ENCODE measurements at regions not wholly inside any gene's neighbourhood (a gene's known extent, or its start where the extent isn't known, plus 50 kb on each side); places are given as distances from the start of the nearest gene placed in this dataset.

DNA sequence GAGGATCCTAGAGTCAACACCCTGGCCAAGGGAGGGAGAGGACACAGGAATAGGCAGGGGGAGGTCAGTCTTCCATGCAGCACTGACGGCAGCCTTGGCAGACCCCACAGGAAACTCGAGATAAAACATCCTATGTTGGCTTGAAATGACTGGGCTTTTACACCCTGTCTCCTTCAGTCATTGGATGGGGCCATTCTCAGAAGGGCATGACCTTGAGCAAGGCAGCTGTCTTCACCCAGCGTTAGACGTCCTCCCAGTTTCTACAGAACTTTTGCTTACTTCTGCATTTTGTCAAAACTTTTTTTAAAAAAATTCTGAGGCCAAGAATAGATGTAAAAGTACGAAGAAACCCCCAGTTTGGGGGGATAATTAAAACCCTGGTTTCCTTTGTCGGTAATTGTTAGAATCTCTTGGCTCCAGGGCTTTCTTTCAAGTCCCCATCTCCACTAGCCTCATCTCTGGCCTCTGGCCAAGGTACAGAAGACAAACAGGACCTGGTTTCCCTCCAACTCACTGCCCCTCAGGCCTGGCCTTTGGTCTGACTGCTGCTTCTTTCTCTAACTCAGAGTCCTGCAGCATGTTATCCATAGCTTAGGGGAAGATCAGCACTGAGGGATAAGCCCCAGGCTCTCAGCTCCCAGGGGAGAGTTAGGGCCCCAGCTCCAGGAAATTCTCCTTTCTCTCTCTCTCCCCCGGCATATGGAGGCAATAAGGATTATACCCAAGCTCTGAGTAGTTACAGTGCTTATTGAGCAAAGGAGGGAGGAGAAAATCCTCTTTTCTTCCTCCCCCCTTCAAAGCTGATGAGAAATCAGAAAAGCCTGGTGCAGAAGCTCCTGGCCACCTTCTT, 51.6 kb upstream of the KCND3 start:
- DNase-seq (ENCODE audit: low read depth in 2 of 2): no peak

DNA sequence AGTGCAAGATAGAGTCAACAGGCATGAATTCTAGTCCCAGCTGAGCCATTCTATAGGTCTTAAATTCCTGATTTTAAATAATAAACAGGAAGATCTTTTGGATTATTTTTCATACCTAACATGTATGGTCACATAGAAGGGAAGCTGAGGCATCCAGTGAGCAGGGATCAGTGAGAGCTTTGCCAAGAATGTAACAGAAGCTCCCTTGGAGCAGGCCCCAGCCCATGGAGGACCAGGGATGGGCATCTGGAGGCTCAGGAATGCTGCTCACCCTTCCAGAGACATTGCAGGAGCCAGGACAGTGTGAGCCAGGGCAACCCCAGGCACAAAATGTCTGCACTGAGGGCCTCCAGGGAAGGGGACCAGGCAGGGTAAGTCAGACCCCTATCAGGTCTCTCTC, 54.4 kb upstream of the KCND3 start:
- DNase-seq (ENCODE audit: low read depth in 2 of 2): no peak

DNA sequence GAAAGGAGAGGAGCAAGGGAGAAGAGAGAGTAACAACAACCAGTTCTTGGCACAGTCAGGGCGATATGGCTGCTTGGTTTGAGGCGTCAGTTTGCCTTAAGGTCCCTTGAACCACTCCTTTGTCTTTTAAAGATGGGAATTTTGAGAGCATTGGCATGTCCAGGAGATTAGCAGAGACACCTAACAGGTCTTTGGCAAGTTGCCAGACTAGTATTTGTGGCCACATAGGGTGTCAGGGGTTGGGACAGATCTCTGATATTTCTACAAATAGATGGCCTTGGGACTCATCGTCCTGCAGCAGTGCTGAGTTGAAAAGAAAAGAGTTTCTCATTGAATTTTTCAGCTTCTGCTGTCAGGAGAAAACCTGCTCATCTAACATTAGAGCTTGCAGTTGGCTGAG, 55.3 kb upstream of the KCND3 start:
- no peak for DNase-seq (ENCODE audit: low read depth in 2 of 2)

DNA sequence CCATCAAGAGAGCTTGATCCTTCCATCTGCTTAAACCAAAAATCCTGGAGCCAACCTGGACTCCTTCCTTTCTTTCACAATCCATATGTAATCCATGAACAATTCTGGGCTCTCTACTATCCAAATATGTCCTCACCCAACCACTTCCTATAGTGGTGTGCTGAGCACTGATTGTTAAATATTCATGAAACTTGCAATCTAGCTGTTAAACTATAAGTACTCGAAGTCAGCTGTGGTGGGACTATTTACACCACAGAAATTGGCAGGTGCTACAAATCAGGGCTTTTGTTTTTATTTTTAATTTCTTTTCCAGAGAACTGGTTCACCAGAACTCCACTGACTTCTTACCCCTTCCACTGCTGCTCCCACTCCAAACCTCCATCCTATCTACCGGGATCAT, 57.2 kb upstream of the KCND3 start:
- no peak for DNase-seq (ENCODE audit: low read depth in 2 of 2)

DNA sequence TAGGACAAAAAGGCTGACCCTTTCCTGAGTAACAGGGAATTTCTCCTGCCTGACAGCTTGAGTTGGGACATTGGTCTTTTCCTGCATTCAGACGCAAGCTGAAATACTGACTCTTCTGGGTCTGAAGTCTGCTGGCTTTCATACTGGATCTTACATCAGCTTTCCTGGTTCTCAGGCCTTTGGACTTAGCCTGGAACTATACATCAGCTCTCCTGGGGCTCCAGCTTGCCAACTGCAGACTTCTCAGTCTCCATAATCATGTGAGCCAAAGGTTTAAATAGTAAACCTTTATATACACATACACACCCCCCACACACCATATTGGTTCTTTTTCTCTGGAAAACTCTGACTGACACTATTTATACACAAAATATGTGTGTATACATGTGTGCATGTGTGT, 59.0 kb upstream of the KCND3 start:
- no peak for DNase-seq (ENCODE audit: low read depth in 2 of 2)

DNA sequence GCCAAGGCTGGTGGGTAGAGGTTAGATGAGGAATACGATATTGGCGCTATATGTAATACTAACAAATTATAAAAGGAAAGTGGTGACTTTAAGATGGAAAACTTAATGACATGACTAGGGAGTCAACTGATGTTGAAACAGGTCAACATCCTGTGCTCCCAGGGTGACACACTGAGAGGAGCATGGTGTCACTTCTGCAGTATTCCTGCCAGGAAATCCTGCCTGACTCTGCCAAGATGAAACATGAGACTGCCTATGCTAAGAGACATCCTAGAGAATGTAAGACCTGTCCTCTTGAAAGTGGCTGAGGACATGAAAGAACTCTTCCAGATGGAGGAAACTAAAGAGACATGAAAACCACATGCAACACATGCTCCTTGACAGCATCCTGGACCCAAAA, 65.0 kb upstream of the KCND3 start:
- no peak for DNase-seq (ENCODE audit: low read depth in 2 of 2)

DNA sequence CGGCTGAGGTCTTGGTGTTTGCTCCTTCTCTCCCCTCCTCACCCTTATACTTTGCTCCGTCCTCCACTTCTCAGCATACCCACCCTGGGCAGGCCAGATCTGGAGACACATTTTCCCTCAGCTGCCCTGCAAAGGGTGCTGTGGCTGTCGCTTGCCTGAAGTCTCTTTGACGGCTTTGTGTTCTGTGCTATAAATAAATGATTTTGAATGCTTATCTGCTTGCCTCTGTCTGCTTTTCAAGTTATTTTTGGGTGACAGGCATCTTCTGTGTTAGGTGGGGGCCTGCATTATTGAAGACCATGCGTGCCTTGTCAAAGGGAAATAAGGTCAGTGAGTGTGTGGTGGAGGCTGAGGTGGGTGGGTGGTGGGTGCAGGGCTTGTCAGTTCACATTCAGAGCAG, 66.9 kb upstream of the KCND3 start:
- no peak for DNase-seq (ENCODE audit: low read depth in 2 of 2)

DNA sequence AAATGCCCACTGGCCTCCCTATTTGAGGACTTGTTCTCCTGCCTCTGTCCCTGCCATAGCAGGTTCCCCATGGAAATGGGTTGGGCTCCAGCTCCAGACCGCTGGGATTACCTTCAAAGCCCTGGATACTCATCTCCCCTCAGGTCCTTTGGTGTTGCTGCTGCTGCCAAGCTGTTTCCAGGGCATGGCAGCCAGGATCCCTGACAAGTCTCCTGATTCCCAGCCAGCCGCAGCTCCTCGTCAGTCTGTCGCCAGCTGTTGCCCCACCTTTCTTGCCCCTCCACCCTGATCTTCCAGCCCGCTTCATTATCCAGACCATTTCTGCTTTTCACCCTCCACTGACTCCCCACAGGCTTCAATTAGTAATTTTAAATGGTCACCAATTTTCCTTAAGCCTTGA, 68.3 kb upstream of the KCND3 start:
- no peak for DNase-seq (ENCODE audit: low read depth in 2 of 2)

DNA sequence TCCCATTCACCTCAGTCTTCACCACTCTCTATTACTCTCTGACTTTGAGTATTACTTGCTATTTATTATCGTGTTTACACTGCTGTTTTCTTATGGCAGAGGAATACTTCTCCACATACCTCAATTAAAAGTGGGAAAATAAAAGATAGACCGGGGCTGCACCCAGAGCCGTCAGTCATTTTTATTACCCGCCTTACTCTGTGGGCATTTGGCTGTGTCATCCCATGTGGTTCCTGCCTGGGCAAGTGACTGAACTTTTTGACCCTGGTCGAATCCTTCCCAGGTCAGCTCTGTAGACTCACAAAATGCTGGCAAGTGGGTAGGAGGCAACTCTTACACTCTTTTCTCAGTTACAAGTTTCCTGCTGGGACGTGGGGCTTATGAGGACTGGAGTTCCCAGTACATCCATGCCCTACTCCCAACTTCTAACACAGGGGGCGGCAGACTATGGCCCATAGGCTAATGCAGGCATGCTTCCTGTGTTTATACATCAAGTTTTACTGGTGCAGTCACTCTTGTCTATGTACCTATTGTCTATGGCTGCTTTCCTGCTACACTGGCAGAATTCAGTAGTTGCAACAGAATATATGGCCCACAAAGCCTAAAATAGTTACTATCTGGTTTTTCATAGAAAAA, 69.5 kb upstream of the KCND3 start:
- no peak for DNase-seq (ENCODE audit: low read depth in 2 of 2)

DNA sequence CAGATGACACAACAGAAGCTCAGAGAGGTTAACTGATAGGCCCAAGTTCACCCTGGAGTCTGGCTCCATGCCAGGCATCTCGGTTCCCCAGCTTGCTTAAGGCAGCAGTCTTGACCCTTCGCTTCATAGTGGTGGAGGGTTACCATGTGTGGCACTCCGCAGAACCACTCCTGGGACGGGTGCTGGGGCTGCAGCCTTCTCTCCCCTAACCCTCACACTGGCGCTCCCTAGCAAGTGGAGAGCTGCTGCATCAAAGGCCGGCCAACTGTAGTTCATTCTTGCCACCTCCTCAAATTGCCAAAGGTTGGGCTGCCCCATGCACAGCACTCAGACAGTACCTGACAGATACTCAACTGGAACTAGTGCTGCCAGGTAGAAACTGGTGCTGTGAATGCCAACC, 70.2 kb upstream of the KCND3 start:
- no peak for DNase-seq (ENCODE audit: low read depth in 2 of 2)

DNA sequence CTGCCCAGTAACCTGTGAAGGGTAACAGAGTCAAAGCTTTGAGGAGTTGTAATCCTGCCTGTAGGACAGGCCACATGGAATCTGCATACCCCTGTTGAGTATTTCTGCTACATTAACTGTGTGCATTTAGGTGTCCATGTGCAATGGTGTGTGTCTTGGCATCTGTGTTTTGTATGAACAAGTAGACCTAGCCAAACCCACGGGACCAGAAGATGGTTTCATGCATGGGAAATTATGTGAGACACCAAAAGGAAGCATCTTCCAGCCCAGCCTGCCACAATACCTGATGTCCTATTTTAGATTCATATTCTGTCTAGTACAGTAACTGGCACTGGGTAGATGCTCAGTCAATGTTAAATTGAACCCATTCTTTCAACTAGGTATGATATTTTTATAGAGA, 70.8 kb upstream of the KCND3 start:
- no peak for DNase-seq (ENCODE audit: low read depth in 2 of 2)

DNA sequence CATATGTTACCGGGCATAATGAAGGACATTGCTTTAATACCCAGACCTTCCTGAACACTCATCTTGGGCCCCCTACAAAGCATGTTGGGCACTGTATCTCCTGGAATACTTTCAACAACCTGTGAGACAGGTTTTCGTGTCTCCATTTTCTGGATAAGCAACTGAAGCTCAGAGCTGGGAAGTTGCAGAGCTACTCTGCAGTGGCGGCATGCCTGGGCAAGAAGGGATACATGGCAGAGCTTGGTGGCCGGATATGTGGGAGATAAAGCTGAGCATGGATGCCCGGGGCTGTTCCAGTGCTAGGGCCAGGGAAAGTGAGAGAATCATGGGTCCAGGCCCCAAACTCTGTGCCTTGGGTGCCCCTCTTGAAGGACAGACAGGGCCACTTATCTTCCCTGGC, 71.6 kb upstream of the KCND3 start:
- DNase-seq (ENCODE audit: low read depth in 2 of 2): no peak

DNA sequence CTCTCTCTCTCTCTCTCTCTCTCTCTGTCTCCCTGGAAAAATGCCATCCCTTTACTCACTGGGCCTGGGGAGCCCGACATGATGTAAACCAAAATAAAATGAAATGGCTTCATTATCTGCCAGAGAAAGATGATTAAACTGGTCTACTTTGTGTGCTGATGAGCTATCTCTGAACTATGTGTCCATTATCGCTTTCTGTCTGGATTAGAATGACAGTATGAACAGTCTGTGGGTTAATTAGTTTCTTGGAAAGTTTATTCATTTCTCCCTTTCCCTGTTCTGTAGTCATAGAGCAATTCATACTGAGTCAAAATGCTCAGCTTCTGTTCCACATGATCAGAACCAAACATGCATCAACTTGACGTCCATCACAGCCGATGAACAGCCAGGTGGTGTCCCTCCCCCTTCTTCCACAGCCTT, 72.4 kb upstream of the KCND3 start:
- peak in 1 of 2 donors; percentile 2 for DNase-seq (ENCODE audit: low read depth in 2 of 2)

DNA sequence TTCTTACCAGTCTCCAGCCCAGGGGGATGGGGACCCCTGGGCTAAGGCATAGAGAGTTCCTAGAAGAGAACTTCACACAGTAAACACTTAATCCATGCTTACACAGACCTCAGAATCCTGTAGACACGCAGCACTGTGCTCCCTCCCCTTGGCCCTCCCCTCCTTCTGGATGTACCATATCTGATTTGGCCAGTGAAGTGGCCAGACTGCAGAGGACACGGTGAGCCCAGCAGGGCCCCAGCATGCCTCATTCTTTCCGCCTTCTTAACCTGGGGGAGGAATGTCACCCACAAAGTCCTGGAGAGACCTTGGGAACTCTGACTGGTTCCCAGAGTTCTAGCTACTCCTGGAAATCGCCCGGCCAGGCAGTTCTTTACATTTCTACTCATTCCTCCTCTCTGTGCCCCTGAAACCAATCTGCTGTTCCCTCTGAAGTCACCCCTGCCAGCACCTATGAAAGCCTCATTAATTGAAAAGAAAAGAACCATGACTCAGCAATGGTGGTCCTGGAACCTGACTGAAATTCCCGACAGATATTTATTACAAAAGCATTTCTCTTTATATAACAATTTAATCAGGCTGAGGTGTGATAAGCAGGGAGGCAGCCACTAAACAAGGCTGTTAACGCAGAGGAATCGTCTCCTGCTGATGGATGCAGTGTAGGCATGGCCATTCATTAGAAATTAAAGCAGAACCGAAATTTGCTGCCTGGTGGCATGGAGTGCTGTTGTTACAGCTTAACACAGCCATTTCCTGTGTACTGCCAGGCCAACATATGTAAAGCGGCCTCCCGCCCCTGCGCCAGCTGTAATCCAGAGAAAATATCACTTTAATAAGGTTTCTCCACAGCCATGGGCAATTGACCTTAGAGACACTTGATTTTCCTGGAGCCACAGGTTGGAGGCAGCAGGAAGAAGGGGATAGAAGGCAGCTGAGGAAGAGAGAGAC, 74.6 kb upstream of the KCND3 start:
- no peak for DNase-seq (ENCODE audit: low read depth in 2 of 2)

DNA sequence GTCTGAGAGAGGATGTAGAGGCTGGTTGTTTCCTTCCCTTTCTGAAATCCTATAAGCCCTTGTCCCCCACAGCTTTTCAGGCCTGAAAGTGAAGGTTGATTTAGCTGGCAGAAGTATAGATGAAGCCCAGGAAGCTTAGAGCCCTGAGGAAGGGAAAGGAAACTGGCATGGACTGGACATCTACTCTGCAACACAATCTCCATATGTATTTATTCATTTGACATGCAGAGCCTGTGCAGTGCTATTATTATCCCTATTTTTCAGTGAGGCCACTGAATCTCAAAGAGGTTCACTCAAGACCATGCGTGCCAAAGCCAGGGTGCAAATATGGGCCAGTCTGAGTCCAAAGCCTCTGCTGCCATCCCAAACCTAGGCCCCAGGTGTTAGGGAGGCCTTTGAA, 78.5 kb upstream of the KCND3 start:
- no peak for DNase-seq (ENCODE audit: low read depth in 2 of 2)

DNA sequence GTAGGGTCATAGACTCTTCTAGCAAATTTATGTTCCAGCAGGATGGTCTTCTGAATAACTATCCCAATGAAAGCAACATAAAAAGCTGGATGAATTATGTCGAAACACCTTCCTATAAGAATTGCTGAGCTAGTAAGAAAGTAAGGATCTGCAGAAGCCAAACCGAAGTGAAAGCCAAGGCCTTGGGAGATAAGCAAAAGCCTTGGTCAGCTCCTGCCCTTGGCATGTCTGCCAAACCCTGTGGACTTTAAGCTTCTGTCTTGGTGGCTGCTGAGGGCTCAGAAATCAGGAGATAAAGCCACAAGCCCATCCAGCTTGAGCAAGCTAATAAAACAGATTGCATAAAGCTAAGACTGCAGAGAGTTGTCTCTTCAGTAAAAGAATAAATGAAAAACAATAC, 81.2 kb upstream of the KCND3 start:
- DNase-seq (ENCODE audit: low read depth in 2 of 2): no peak

DNA sequence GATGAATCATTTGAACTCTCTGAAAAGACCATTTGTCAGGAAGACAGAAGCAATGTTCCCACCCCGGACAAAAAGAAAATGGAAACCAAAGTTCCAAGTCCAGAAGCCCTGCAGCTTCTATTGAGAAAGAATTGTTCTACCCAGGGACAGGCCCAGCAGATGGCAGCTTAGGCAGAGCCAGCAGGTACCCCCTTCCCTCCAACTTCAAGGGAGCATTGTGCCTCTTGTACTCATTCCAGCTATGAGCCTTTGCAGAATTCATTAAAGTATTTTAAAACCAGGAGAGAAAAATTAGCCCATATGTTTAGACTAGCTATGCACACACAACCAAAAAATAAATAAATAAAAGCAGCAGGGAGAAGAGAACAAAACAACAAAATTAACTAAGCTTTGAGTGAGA, 85.2 kb upstream of the KCND3 start:
- no peak for DNase-seq (ENCODE audit: low read depth in 2 of 2)

DNA sequence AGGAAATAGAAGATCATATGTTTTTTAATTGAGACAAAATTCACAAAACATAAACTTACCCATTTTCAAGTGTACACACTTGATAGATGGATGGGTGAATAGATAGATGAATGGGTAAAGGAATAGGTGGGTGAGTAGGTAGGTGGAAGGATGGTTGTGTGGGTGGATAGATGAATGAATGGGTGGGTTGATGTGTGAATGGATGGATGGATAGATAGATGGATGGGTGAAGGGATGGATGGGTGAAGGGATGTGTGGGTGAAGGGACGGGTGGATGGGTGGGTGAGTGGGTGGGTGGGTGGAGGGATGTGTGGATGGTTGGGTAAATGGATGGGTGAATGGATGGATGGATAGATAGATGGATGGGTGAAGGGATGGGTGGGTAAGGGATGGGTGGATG, 86.1 kb upstream of the KCND3 start:
- no peak for DNase-seq (ENCODE audit: low read depth in 2 of 2)

DNA sequence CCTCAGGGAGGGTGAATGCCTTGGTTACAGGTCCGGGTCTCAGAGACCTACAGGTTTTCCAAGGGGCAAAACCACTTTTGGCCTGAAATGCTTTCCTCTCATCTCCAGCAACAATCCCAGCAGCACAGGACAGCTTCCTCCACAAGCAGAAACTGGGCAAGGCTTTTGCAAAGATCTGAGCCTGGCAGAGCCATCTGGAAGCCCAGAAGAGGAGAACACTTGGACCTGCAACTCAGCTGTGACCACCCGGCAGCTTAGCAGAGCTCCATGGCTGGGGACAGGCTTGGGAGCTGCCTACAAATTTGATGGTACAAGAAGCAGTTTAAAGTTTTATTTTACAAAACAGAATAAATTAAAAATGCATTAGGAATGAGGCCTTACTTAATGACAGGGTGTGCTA, 90.0 kb upstream of the KCND3 start:
- DNase-seq (ENCODE audit: low read depth in 2 of 2): no peak

DNA sequence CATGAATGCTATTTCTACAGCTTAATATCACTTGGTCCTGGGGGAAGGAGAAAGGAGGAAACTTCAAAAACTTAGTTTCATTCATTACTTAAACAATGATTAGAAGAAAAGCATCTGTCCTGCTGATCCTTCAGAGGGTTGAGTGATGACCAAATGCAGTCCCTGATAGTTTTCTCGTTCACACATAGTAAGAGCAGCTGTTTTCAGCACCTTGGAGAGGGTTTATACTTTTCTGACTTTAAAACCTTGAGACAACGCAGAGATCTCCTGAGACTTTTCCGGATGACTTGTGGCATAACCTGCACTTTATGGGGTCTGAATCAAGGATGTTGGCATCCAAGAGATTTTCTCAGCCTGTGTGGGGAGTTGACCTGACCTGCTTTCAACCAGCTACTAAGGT, 94.0 kb upstream of the KCND3 start:
- no peak for DNase-seq (ENCODE audit: low read depth in 2 of 2)

DNA sequence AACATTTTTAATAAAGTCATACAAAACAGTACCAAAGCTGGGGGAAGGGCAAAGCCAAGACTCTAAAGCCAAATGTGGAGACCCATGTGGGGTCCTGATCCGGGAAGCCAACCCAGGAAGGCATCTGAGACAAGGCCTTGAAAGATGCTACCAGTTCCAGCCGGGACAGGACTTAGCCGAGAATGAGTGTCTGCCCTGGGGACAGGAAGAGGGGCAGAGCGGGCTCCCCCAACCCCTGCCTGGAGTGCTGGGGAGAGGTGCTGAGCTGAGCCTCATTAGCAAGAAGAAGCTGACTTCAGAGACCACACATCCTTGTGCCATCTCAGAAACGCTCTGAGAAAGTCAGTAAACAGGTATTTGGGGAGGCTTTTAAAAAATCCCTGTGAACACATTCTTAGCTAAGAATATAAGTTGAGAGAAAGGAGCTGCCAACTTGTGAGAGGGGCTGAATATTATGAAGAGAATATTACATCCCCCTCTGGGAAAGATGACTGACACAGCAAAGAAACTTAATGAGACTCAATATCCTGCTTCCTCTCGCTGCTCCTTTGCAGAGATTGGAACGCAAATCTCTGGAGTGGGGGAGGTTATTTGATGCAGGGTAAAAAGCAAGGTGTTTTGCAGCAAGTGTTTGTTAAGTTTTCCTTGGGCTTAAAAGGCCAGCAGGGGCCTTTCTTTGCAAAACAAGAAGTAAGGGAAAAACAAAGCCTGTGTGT, 103.3 kb upstream of the KCND3 start:
- DNase-seq (ENCODE audit: low read depth in 2 of 2): no peak

DNA sequence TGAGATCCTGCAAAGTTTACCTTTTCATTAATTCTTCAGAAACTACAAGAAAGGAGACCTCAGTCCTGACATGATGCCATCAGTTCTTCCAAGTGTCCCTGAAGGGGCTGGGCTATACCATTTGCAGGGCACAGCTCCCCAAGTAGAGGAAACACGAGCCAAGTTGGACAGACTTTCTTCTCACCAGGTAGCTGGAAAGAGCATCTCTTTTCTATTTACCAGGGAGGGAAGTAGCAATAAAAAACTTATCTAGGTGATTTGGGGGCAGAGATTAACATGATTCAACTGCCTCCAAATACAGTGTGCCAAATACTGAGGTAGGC, 103.9 kb upstream of the KCND3 start:
- no peak for DNase-seq (ENCODE audit: low read depth in 2 of 2)
